Vagina (tissue), 2 donors: ENCODE measurements at regions not wholly inside any gene's neighbourhood (a gene's known extent, or its start where the extent isn't known, plus 50 kb on each side); places are given as distances from the start of the nearest gene placed in this dataset.

Source experiments
- DNase-seq, 2 donors: peaks; one replicate each; pipeline ENCODE4 v3.0.0-alpha.2; 2017; ENCODE audit errors: extremely low spot score in 2 of 2
- H3K27ac ChIP-seq: fragments of 200-600 bp; sonication (generic); one replicate; pipeline ENCODE4 v1.5.1; 2019
- H3K27me3 ChIP-seq: fragments of 200-600 bp; sonication (generic); one replicate; pipeline ENCODE4 v1.5.1; 2019
- H3K36me3 ChIP-seq, 2 donors: fragments of 200-600 bp; sonication (generic); one replicate each; pipeline ENCODE4 v1.5.1; 2017 to 2019
- H3K4me1 ChIP-seq: fragments of 200-600 bp; sonication (generic); one replicate; pipeline ENCODE4 v1.5.1; 2019
- H3K4me3 ChIP-seq, 2 donors: fragments of 200-600 bp; sonication (generic); 1 replicate in 1 of 2; 2 replicates in 1 of 2; pipeline ENCODE4 v1.5.1; 2016 to 2019
- H3K9me3 ChIP-seq: fragments of 200-600 bp; sonication (generic); one replicate; pipeline ENCODE4 v1.5.1; 2019
- POLR2A ChIP-seq, 2 donors: fragments of 450-650 bp; IDR thresholded peaks; one replicate each; pipeline ENCODE4 v1.6.1; 2017; ENCODE audit warnings: antibody characterized with exemption in 2 of 2, mild to moderate bottlenecking in 2 of 2, moderate library complexity in 2 of 2
- POLR2AphosphoS5 ChIP-seq, 2 donors: sonication (generic); formaldehyde crosslinking; IDR thresholded peaks; one replicate each; pipeline ENCODE4 v1.9.0; 2017; ENCODE audit warnings: antibody characterized with exemption in 2 of 2, mild to moderate bottlenecking in 2 of 2, low read depth in 1 of 2; ENCODE audit not compliant: insufficient read depth in 1 of 2
- intact Hi-C: fragments of 100-400 bp; cut with DNase I; formaldehyde crosslinking; loops from one replicate; pipeline ENCODE4 v1.15.1; 2023
- TF ChIP-seq, protein P1 (sequence below), 3 experiments: fragments of 450-650 bp in 2 of 3; fragments of 200-600 bp in 1 of 3; sonication (generic) in 1 of 3; IDR thresholded peaks; one replicate each; pipeline ENCODE4 v1.5.1; 2017 to 2019; ENCODE audit warnings: antibody characterized with exemption in 3 of 3, mild to moderate bottlenecking in 2 of 3, moderate library complexity in 2 of 3

DNA sequence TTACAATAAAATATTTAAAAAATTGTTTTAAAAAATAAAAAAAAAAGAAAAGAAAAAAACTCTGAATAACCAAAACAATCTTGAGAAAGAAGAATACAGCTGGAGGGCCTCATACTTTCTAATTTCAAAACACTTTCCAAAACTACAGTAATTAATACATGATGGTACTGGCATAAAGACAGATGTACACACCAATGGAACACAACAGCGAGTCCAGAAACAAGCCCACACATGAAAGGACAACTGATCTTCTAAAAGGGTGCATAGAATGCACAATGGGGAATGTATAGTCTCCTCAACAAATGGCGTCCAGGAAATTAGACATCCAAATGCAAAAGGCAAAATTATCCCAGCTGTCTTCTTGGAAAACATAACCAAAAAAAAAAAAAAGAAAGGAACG lies 99.6 kb downstream of the LURAP1L start:
- intact Hi-C loops, result no loop called here
- H3K4me1 ChIP-seq, result no peaks in the 10 kb centered on the region
- TF ChIP-seq, protein P1, sequence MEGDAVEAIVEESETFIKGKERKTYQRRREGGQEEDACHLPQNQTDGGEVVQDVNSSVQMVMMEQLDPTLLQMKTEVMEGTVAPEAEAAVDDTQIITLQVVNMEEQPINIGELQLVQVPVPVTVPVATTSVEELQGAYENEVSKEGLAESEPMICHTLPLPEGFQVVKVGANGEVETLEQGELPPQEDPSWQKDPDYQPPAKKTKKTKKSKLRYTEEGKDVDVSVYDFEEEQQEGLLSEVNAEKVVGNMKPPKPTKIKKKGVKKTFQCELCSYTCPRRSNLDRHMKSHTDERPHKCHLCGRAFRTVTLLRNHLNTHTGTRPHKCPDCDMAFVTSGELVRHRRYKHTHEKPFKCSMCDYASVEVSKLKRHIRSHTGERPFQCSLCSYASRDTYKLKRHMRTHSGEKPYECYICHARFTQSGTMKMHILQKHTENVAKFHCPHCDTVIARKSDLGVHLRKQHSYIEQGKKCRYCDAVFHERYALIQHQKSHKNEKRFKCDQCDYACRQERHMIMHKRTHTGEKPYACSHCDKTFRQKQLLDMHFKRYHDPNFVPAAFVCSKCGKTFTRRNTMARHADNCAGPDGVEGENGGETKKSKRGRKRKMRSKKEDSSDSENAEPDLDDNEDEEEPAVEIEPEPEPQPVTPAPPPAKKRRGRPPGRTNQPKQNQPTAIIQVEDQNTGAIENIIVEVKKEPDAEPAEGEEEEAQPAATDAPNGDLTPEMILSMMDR (IDR thresholded peaks at IDR 0.05), result no peak
- TF ChIP-seq POLR2A (IDR thresholded peaks at IDR 0.05) (no peak), POLR2AphosphoS5 (IDR thresholded peaks at IDR 0.05; ENCODE audit: insufficient read depth in 1 of 2, low read depth in 1 of 2) (no peak)
- no peaks in the 10 kb centered on the region for H3K27me3 ChIP-seq
- H3K4me3 ChIP-seq, result no peak overlapping the region
- DNase-seq, result no peak
- no peaks in the 10 kb centered on the region for H3K9me3 ChIP-seq
- no peaks in the 10 kb centered on the region for H3K36me3 ChIP-seq
- H3K27ac ChIP-seq, result no peak overlapping the region

DNA sequence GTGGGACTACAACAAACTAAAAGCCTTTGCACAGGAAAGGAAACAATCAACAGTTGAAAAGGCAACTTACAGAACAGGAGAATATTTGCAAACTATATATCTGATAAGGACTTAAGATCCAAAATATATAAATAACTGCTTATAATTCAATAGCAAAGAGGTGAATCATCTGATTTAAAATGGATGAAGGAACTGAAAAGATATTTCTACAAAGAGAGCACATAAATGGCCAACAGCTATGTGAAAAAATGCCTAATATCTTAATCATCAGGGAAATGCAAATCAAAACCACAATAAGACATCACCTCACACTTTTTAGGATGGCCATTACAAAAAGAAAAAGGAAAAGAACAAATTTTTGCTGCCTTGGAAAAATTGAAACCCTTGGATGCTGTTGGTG lies 100.4 kb downstream of the LURAP1L start:
- no peaks in the 10 kb centered on the region for H3K36me3 ChIP-seq
- TF ChIP-seq, protein P1 (IDR thresholded peaks at IDR 0.05), result no peak
- TF ChIP-seq POLR2A (IDR thresholded peaks at IDR 0.05), result no peak
- TF ChIP-seq POLR2AphosphoS5 (IDR thresholded peaks at IDR 0.05; ENCODE audit: insufficient read depth in 1 of 2, low read depth in 1 of 2), result no peak
- no peak overlapping the region for H3K4me3 ChIP-seq
- no peaks in the 10 kb centered on the region for H3K9me3 ChIP-seq
- no peak for DNase-seq
- H3K27me3 ChIP-seq, result no peaks in the 10 kb centered on the region
- intact Hi-C loops, result no loop called here
- H3K27ac ChIP-seq, result no peak overlapping the region
- no peaks in the 10 kb centered on the region for H3K4me1 ChIP-seq

DNA sequence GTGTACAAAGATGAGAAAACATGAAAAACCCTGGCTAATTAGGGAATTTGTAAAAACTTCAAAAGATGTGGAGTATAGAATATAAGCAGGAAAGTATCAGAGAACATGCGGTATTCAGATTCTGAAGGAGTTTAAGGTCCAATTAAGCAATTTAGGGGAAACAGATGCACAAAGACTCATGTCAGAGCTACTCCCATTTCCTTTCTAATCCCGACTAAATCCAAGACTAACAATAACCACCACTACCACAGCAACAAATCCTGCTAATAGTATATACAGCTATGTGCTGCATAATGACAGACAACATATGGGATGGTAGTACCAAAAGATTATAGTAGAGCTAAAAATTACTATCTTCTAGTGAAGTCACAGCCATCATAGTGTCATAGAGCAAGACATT lies 102.1 kb downstream of the LURAP1L start:
- no peak overlapping the region for H3K4me3 ChIP-seq
- no peak overlapping the region for H3K27ac ChIP-seq
- H3K27me3 ChIP-seq, result no peaks in the 10 kb centered on the region
- intact Hi-C loops, result no loop called here
- no peaks in the 10 kb centered on the region for H3K36me3 ChIP-seq
- DNase-seq, result no peak
- H3K9me3 ChIP-seq, result no peaks in the 10 kb centered on the region
- TF ChIP-seq, protein P1 (IDR thresholded peaks at IDR 0.05), result no peak
- TF ChIP-seq POLR2AphosphoS5 (IDR thresholded peaks at IDR 0.05; ENCODE audit: insufficient read depth in 1 of 2, low read depth in 1 of 2), result no peak
- TF ChIP-seq POLR2A (IDR thresholded peaks at IDR 0.05), result no peak
- H3K4me1 ChIP-seq, result peaks cover 13% of the 10 kb centered on the region

DNA sequence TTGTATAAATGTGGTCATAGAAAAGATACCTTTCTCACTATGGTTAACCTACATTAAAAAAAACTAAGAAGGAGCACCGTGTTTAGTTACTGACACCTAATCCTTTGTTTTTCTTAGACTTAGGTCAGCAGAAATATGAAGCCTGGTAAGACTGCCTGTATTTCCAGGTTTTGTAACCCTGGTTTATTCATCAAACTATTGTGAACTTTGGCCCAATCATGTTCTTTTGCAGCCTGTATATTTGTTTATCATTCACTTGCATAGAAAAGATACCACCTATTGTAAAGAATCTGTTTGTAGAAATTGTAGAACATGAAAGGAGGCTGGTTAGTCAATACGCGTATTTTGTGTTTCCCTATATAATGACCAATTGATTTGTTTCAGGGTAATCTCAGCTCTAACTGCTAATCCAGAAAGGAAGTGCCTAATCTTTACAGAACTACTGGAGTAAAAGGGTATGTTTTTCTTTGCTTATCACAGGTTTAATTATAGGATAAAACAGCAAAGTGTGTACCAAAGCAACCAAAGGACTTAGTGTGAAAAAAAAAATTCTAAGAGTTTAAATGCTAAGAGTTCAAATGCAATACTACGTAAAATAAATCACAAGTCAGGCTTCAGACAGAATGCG lies 103.6 kb downstream of the LURAP1L start:
- H3K4me1 ChIP-seq, result peaks cover 13% of the 10 kb centered on the region
- DNase-seq, result no peak
- no peak overlapping the region for H3K4me3 ChIP-seq
- H3K27me3 ChIP-seq, result no peaks in the 10 kb centered on the region
- no peak overlapping the region for H3K27ac ChIP-seq
- H3K36me3 ChIP-seq, result no peaks in the 10 kb centered on the region
- no peaks in the 10 kb centered on the region for H3K9me3 ChIP-seq
- TF ChIP-seq POLR2AphosphoS5 (IDR thresholded peaks at IDR 0.05; ENCODE audit: insufficient read depth in 1 of 2, low read depth in 1 of 2), result no peak
- TF ChIP-seq, protein P1 (IDR thresholded peaks at IDR 0.05), result no peak
- no peak for TF ChIP-seq POLR2A (IDR thresholded peaks at IDR 0.05)
- intact Hi-C loops, result no loop called here

DNA sequence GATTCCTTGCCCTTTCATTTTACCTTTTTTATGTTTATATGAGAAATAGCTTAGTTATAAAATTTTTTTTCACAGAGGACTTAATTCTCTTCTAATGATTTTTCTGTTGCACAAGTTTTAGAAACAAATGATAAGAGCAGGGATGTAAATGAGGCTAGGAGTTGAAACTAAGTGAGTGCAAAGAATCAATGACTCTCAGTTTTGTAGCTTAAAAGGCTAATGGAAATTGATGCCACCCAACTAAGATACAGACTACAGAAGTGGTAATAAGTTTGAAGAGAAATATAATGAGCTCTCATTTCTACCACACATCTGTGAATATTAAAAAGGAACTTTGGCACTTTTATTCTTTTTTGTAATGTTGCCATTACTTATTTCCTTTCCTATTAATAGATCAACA lies 105.1 kb downstream of the LURAP1L start:
- Histone ChIP-seq H3K9me3 (no peaks in the 10 kb centered on the region), H3K4me3 (no peak overlapping the region), H3K4me1 (peaks cover 13% of the 10 kb centered on the region), H3K36me3 (no peaks in the 10 kb centered on the region), H3K27me3 (no peaks in the 10 kb centered on the region), H3K27ac (no peak overlapping the region)
- DNase-seq, result no peak
- intact Hi-C loops, result no loop called here
- no peak for TF ChIP-seq POLR2A (IDR thresholded peaks at IDR 0.05)
- no peak for TF ChIP-seq POLR2AphosphoS5 (IDR thresholded peaks at IDR 0.05; ENCODE audit: insufficient read depth in 1 of 2, low read depth in 1 of 2)
- TF ChIP-seq, protein P1 (IDR thresholded peaks at IDR 0.05), result no peak
